ENCODE measurements at regions not wholly inside any gene's neighbourhood (a gene's known extent, or its start where the extent isn't known, plus 50 kb on each side); places are given as distances from the start of the nearest gene placed in this dataset.

DNA sequence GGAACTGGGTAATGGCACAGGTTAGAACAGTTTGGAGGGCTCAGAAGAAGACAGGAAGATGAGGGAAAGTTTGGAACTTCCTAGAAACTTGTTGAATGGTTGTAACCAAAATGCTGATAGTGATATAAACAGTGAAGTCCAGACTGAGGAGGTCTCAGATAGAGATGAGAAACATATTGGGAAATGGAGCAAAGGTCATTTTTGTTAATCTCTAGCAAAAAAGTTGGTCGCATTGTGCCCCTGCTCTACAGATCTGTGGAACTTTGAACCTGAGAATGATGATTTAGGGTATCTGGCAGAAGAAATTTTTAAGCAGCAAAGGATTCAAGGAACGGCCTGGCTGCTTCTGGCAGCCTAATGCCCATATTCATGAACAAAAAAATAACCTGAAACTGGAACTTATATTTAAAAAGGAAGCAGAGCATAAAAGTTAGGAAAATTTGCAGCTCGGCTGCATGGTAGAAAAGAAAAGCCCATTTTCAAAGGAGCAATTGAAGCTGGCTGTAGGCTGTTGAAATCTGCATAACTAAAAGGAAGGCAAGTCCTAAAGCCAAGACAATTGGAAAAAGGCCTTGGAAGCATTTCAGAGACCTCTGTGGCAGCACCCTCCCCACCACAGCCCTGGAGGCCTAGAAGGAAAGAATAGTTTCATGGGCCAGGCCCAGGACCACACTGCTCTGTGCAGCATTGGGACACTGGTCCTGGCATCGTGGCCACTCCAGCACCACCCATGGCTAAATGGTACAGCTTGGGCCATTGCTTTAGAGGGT is 182.6 kb upstream of the CD96 start:
- DNase-seq, result no peak

- DNase-seq, result no peak
Measured at GRCh38 chr3:111362381-111363009, 179.5 kb upstream of the CD96 start.

DNA sequence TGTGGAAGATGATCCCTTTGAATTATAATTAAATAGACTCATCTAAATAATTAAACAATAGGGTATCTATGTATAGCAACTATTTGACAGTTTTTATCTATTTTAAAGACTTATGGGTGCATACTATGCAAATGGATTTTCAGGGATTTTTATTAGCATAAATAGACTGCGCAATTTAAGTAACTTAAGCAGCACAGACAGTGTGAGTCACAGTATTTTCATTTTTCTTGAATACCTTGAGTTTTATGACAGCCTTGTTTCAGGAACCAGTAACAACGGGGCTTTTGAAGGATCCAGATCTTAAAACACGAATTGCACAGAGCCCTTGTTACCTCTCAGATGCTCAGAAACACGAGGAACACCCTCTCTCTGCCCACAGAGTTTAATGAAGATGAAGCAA is 175.5 kb upstream of the CD96 start:
- DNase-seq, result no peak

DNA sequence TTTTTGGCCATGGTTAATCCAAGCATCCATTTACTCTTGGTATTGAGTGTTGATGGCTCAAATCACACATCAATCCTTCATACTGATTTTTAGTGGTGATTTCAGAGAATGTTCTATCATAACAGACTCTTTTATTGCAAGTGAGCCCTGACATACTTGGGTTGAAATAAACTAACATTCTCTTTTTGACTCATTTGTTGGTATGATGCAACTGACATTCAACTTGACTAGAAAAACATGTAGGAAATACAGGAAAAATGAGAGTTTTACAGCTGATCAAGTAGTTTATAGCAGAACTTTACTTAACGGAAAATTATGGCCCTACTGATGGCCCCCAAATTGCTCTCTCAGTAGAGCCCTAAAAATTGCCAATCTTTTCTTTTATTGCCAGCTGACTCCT is 173.9 kb upstream of the CD96 start:
- DNase-seq, result no peak

DNA sequence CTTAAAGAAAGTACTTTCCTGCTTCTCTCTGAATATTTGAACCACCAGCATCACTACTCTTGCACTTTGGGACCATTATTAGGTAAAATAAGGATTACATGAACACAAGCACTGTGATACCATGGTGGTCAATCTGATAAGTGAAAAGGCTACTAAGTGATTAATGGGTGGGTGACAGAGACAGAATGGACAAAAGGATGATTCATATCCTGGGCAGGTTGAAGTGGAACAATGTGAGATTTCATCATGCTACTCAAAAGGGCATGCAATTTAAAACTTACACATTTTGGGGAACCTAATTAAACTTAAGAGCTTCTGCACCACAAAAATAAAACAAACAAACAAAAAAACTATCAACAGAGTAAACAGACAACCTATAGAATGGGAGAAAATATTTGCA is 172.0 kb upstream of the CD96 start:
- DNase-seq, result no peak

GRCh38 chr3:111373239-111373638 is 168.8 kb upstream of the CD96 start:
- no peak for DNase-seq

DNA sequence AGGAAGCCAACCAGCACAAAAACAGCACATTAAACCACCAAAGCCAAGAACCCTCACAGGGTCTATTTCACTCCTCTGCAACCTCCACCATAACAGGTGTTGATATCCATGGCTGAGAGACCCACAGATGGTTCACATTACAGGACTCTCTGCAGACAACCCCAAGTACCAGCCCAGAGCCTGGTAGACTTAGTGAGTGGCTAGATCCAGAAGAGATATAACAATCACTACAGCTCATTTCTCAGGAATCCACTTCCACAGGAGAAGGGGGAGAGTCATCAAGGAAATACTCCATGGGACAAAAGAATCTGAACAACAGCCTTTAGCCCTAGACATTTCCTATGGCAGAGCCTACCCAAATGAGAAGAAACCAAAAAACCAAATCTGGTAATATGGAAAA is 168.1 kb upstream of the CD96 start:
- DNase-seq, result no peak

DNA sequence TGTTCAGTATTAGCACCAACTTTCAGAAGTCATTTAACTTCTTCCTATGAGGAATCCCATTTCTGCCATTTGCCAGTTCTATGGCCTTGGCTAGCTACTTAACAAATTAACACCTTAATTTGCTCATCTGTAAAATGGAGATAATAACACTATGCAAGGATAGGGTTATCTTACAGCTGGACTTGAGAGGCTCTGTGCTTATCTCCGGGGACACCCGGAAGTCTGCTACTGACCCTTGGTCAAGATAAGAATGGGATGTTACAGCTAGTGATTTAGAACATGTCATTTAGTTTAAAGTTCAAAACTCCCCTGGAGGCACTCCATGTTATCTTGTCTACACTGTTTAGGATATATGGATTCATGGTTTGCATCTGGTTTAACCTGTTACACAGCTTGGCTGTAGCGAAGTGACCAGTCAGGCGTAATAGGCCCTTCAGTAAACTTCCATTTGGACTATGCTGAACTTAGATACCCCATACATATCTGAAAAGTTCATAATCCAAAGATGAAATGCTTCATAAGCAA is 156.0 kb upstream of the CD96 start:
- DNase-seq, result no peak

GRCh38 chr3:111392894-111393398 is 149.1 kb upstream of the CD96 start:
- peak; percentile 65 for DNase-seq

DNA sequence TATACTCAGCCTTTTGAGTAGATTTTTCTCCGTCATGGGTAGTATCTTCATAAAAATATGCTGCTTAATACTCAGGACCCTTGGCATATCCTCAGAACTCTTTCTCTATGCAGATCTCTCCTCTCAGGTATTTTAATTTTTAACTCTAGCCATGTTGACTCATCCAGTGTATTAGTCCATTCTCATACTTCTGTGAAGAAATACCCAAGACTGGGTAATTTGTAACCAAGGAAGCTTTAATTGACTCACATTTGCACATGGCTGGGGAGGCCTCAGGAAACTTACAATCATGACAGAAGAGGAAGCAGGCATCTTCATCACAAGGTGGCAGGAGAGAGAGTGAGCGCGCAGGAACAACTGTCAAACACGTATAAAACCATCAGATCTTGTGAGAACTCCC is 129.3 kb upstream of the CD96 start:
- no peak for DNase-seq

- no peak for DNase-seq
Measured at GRCh38 chr3:111414531-111414930, 127.5 kb upstream of the CD96 start.

GRCh38 chr3:111415018-111415417 is 127.0 kb upstream of the CD96 start:
- no peak for DNase-seq

DNA sequence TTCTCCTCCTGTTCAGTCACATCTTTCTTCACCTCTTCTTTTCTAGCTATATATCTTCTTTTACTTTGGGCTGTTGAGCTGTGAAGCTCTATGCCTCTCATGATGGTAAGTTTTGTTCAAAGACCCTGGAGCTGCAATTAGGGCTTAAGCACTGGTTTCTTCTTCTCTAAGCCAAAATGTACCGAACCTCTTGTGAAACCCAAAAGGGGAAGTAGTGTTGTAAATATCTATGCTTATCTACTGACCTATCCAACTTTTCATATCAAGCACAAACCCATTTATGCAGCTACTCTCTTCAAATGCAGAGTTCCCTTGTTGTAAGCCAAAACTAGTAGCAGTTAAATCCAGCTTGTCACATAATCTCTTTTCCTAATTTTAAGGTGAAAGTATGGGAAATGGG is 123.6 kb upstream of the CD96 start:
- DNase-seq, result no peak

GRCh38 chr3:111428301-111428700 is 113.7 kb upstream of the CD96 start:
- DNase-seq, result no peak

GRCh38 chr3:111434941-111435622 is 106.9 kb upstream of the CD96 start:
- DNase-seq, result no peak

DNA sequence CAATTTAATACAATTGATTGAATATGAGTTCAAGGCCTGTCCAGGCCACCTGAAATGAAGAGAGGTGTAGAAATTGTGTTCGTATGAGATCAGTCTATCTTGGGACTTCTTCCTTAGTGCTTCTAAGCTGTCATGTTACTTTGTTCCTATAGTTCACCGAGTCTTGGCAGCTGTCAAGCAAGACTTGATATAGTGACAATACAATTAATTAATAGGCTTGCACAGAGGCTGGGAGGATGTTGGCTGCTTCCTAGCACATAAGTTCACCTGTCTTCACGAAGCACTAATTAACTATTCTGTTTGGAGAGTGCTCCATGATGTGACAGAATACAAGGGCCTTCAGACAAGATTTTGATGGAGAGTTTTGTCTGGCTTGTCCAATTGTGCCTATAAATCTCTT is 103.7 kb upstream of the CD96 start:
- no peak for DNase-seq

GRCh38 chr3:111454551-111454950 is 87.4 kb upstream of the CD96 start:
- no peak for DNase-seq

DNA sequence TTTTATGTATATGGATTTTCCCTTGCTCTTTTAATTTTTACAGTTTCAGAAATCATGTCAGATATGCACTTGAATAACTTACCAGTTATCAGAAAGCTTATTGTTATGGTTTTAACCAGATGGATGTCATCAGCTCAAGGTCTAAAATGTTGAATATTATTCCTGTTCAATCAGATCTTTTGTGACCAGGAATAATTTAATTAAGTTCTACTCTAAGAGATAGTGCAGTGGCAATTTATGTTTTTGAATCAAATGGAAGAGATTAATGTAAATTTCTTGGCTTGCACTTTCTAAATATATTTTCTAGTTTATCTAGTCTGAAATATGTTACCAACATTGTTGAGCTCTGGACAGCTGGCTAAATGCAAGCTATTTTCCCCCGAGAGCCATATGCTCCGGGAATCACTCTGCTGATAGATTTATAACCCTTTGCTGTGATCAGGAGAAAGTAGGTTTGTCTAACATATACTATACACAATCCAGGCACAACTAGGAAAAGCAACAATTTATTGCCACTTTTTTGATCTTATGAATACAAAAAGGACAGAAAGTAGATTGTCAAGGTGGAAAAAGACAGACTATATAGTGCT is 76.8 kb upstream of the CD96 start:
- no peak for DNase-seq

DNA sequence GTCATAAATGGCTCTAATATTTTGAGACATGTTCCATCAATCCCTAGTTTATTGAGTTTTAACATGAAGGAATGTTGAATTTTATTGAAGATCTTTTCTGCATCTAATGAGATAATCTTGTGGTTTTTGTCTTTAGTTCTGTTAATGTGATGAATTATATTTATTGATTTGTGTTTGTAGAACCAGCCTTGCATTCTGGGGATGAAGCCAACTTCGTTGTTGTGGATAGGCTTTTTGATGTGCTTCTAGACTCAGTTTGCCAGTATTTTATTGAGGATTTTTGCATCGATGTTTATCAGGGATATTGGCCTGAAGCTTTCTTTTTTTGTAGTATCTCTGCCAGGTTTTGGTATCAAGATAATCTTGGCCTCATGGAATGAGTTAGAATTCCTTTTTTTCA is 72.0 kb upstream of the CD96 start:
- DNase-seq, result no peak

DNA sequence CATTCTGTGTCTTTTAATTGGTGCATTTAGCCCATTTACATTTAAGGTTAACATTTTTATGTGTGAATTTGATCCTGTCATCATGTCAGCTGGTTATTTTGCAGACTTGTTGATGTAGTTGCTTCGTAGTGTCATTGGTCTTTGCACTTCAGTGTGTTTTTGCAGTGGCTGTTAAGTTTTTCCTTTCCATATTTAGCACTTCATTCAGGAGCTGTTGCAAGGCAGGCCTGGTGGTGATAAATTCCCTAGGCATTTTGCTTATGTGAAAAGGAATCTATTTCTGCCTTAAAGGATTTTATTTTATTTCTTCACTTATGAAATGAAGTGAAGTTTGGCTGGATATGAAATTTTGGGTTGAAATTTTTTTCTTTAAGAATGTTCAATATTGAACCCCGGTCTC is 70.2 kb upstream of the CD96 start:
- DNase-seq, result no peak

DNA sequence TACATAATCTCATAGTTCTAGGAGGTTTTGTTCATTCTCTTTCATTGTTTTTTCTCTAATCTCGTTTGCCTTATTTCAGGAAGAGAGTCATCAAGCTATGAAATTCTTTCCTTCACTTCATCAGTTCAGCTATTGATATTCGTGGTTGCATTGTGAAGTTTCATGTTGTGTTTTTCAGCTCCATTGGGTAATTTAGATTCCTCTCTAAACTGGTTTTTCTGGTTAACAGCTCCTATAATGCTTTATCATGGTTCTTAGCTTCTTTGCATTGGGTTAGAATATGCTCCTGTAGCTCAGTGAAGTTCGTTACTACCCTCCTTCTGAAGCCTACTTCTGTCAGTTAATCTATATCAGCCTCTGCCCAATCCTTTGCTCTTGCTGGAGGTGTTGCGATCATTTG is 69.4 kb upstream of the CD96 start:
- no peak for DNase-seq

DNA sequence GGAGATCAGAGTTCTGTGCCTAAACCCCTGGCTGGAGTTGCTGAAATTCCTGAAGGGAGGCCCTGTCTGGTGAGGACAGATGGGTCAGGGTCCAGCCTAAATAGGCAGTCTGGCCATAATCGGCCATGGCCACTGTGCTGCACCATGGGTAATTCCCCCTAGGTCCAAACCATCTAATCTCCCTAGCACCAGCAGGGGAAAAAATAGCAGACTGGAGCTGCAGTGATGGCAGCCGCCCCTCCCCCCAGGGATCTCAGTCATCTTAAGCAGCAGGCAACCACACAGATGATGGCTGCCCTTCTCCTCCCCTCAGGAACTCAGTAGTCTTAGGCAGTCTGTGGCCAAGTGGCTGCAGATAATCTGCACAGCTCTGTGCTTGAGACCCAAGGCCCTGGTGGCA is 68.4 kb upstream of the CD96 start:
- DNase-seq, result no peak

DNA sequence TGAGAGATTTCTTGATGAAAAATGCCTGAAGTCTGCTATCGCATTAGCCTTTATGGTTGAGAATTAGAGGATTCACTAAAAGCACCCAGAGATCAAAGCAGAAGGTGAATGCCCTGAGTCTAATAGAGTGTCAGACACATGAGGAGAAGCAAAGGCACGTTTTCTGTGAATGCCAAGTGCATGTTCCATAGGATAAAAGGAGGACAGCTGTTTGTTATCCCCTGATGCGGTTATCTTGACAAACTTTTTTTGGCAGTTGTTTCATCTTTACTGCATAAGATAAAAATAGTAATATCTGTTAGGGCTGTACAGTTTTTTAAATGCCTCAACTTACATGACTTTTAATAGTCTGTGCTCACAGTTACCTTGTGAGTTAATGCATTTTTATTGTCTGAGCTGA is 65.3 kb upstream of the CD96 start:
- no peak for DNase-seq

- DNase-seq, result no peak
Measured at GRCh38 chr3:111480091-111480490, 61.9 kb upstream of the CD96 start.
